CD14-positive monocyte (primary cell): ENCODE measurements at regions not wholly inside any gene's neighbourhood (a gene's known extent, or its start where the extent isn't known, plus 50 kb on each side); places are given as distances from the start of the nearest gene placed in this dataset.

ENCODE experiments used
- DNase-seq, 3 donors: peaks; one replicate each; pipeline ENCODE4 v3.0.0-alpha.2; 2011 to 2022
- H2AFZ ChIP-seq: 2 replicates; pipeline ENCODE4 v1.6.0; 2012; ENCODE audit warnings: mild to moderate bottlenecking, low read depth, low read length, inconsistent platforms; ENCODE audit not compliant: insufficient read depth, poor library complexity, severe bottlenecking
- H3K27ac ChIP-seq, 2 donors: 1 replicate in 1 of 2; 2 replicates in 1 of 2; pipeline ENCODE4 v1.5.1; 2012 to 2013; ENCODE audit warnings: low read length in 2 of 2, control low read depth in 1 of 2, inconsistent platforms in 1 of 2, low read depth in 1 of 2, mild to moderate bottlenecking in 1 of 2
- H3K27me3 ChIP-seq, 2 donors: one replicate each; pipeline versions ENCODE4 v1.6.0 to v1.6.1; 2011 to 2013; ENCODE audit warnings: low read length in 2 of 2; ENCODE audit not compliant: control insufficient read depth in 2 of 2, insufficient read depth in 2 of 2
- H3K36me3 ChIP-seq, 2 donors: replicated peaks in 1 of 2; 1 replicate in 1 of 2; 2 replicates in 1 of 2; pipeline versions ENCODE4 v1.5.1 to v1.6.1; 2012 to 2013; ENCODE audit warnings: low read length in 2 of 2, control low read depth in 1 of 2, inconsistent platforms in 1 of 2, mild to moderate bottlenecking in 1 of 2; ENCODE audit not compliant: insufficient read depth in 2 of 2, control insufficient read depth in 1 of 2
- H3K4me1 ChIP-seq, 2 donors: 1 replicate in 1 of 2; 2 replicates in 1 of 2; pipeline versions ENCODE4 v1.5.1 to v1.6.1; 2012 to 2013; ENCODE audit warnings: low read length in 2 of 2, control low read depth in 1 of 2, inconsistent platforms in 1 of 2, mild to moderate bottlenecking in 1 of 2, moderate library complexity in 1 of 2; ENCODE audit not compliant: insufficient read depth in 2 of 2, control insufficient read depth in 1 of 2
- H3K4me2 ChIP-seq: replicated peaks from 2 replicates; pipeline ENCODE3; 2012; ENCODE audit warnings: low read length, moderate library complexity, mild to moderate bottlenecking; ENCODE audit not compliant: poor library complexity, severe bottlenecking; ENCODE audit errors: extremely low read depth
- H3K4me3 ChIP-seq, 3 experiments: fragments of 200-600 bp in 1 of 3; sonication (generic) in 1 of 3; replicated peaks in 1 of 3; 1 replicate in 2 of 3; 2 replicates in 1 of 3; pipeline ENCODE4 v1.5.1; 2011 to 2013; ENCODE audit warnings: low read length in 3 of 3, mild to moderate bottlenecking in 3 of 3, control low read depth in 2 of 3, low read depth in 2 of 3, inconsistent platforms in 1 of 3, moderate library complexity in 1 of 3
- H3K79me2 ChIP-seq: 2 replicates; pipeline ENCODE4 v1.6.0; 2012; ENCODE audit warnings: mild to moderate bottlenecking, control low read depth, inconsistent platforms, low read length, moderate library complexity; ENCODE audit not compliant: insufficient read depth
- H3K9ac ChIP-seq: 2 replicates; pipeline ENCODE4 v1.6.0; 2017; ENCODE audit warnings: low read length, mild to moderate bottlenecking; ENCODE audit not compliant: insufficient read depth, poor library complexity, severe bottlenecking
- H3K9me3 ChIP-seq, 2 donors: replicated peaks in 1 of 2; 1 replicate in 1 of 2; 2 replicates in 1 of 2; pipeline versions ENCODE4 v1.5.1 to v1.6.1; 2012 to 2013; ENCODE audit warnings: low read length in 2 of 2, control low read depth in 1 of 2; ENCODE audit not compliant: control insufficient read depth in 1 of 2, insufficient read depth in 1 of 2
- H4K20me1 ChIP-seq: 2 replicates; pipeline ENCODE4 v1.6.0; 2012; ENCODE audit warnings: mild to moderate bottlenecking, low read length, control low read depth, moderate library complexity; ENCODE audit not compliant: insufficient read depth
- H3K27ac Mint-ChIP-seq, 7 donors: one replicate each; pipeline ENCODE4 v1.8.0; 2020; ENCODE audit warnings: mild to moderate bottlenecking in 7 of 7, mixed read lengths in 7 of 7, moderate library complexity in 6 of 7, inconsistent platforms in 2 of 7
- H3K27me3 Mint-ChIP-seq, 3 donors: one replicate each; pipeline ENCODE4 v1.8.0; 2021 to 2022; ENCODE audit warnings: low read depth in 3 of 3, mild to moderate bottlenecking in 3 of 3, mixed read lengths in 3 of 3, moderate library complexity in 3 of 3, inconsistent platforms in 1 of 3
- H3K36me3 Mint-ChIP-seq, 2 donors: one replicate each; pipeline ENCODE4 v1.8.0; 2020; ENCODE audit warnings: mixed read lengths in 2 of 2, inconsistent platforms in 1 of 2, mild to moderate bottlenecking in 1 of 2
- H3K4me1 Mint-ChIP-seq: one replicate; pipeline ENCODE4 v1.8.0; 2020; ENCODE audit warnings: mild to moderate bottlenecking, mixed read lengths
- H3K4me3 Mint-ChIP-seq, 2 donors: one replicate each; pipeline ENCODE4 v1.8.0; 2020; ENCODE audit warnings: mild to moderate bottlenecking in 2 of 2, mixed read lengths in 2 of 2, moderate library complexity in 1 of 2
- H3K9me3 Mint-ChIP-seq, 7 donors: one replicate each; pipeline ENCODE4 v1.8.0; 2020 to 2022; ENCODE audit warnings: mixed read lengths in 7 of 7, mild to moderate bottlenecking in 6 of 7, moderate library complexity in 6 of 7, inconsistent platforms in 2 of 7
- CTCF ChIP-seq: fragments of 200-600 bp; IDR thresholded peaks from one replicate; pipeline ENCODE4 v1.8.0; 2022; ENCODE audit warnings: antibody characterized with exemption, mild to moderate bottlenecking
- WGBS: methylation state at CpG from one replicate; pipeline ENCODE4 v1.1.5; 2013; ENCODE audit warnings: missing lambda C conversion rate; ENCODE audit not compliant: insufficient coverage; 5-methylcytosine and 5-hydroxymethylcytosine counted together
- intact Hi-C, 2 donors: fragments of 100-400 bp; cut with micrococcal nuclease; formaldehyde crosslinking; loops; one replicate each; pipeline versions ENCODE4 v1.15.0 to v1.15.1; 2023

- Histone ChIP-seq H2AFZ (no peak overlapping the region), H3K36me3 (no peaks in the 10 kb centered on the region), H3K27me3 (no peaks in the 10 kb centered on the region), H4K20me1 (no peaks in the 10 kb centered on the region), H3K27ac (no peak overlapping the region), H3K4me3 (no peak overlapping the region), H3K9me3 (no peaks in the 10 kb centered on the region), H3K4me2 (no peak overlapping the region), H3K79me2 (no peaks in the 10 kb centered on the region), H3K4me1 (no peaks in the 10 kb centered on the region), H3K9ac (no peak overlapping the region)
- WGBS, result 92% methylated on average over 1 of the region's 1 CpG
- Mint-ChIP-seq H3K27ac (no peak overlapping the region), H3K36me3 (no peaks in the 10 kb centered on the region), H3K27me3 (peaks cover 0 to 1% (median 1%) of the 10 kb centered on the region in 3 donors), H3K9me3 (peaks cover 0 to 3% (median 2%) of the 10 kb centered on the region in 7 donors), H3K4me1 (no peaks in the 10 kb centered on the region), H3K4me3 (no peak overlapping the region)
- TF ChIP-seq CTCF, result no peak
- DNase-seq, result no peak
- intact Hi-C loops, result no loop called here
These were observed 270.6 kb downstream of the SS18 start for GRCh38 chr18:25819746-25820363.

- no CpG with 5 or more reads among the region's 6 CpGs for whole genome bisulfite sequencing
- intact Hi-C loops, result no loop called here
- Histone ChIP-seq H2AFZ (no peak overlapping the region), H3K36me3 (no peaks in the 10 kb centered on the region), H4K20me1 (no peaks in the 10 kb centered on the region), H3K4me1 (no peaks in the 10 kb centered on the region), H3K9ac (no peak overlapping the region), H3K4me2 (no peak overlapping the region), H3K4me3 (no peak overlapping the region), H3K79me2 (no peaks in the 10 kb centered on the region), H3K27me3 (no peaks in the 10 kb centered on the region), H3K9me3 (no peaks in the 10 kb centered on the region), H3K27ac (no peak overlapping the region)
- no peaks in the 10 kb centered on the region for H3K4me1 Mint-ChIP-seq
- H3K27me3 Mint-ChIP-seq, result peaks cover 0 to 1% (median 1%) of the 10 kb centered on the region in 3 donors
- no peak overlapping the region for H3K4me3 Mint-ChIP-seq
- H3K9me3 Mint-ChIP-seq, result peaks cover 0 to 3% (median 0%) of the 10 kb centered on the region in 7 donors
- DNase-seq, result no peak
- H3K27ac Mint-ChIP-seq, result no peak overlapping the region
- TF ChIP-seq CTCF, result no peak
- no peaks in the 10 kb centered on the region for H3K36me3 Mint-ChIP-seq
These were observed 271.9 kb downstream of the SS18 start for GRCh38 chr18:25818505-25818904.
